ENCODE measurements at regions not wholly inside any gene's neighbourhood (a gene's known extent, or its start where the extent isn't known, plus 50 kb on each side); places are given as distances from the start of the nearest gene placed in this dataset.
A peak's percentile ranks its signal among the peaks of the same experiment; 100 is the strongest.

GRCh38 chr14:34062353-34062973, 111.6 kb upstream of the EGLN3 start:
- no peak overlapping the region for H3K27ac ChIP-seq
- no peak for TF ChIP-seq CTCF (conservative IDR thresholded peaks at IDR 0.05)

- H3K27ac ChIP-seq: peak overlapping the region; percentile 85
- TF ChIP-seq CTCF (conservative IDR thresholded peaks at IDR 0.05): no peak
Observed at GRCh38 chr14:34060651-34060999, 109.8 kb upstream of the EGLN3 start.

GRCh38 chr14:34059925-34060650, 109.2 kb upstream of the EGLN3 start:
- peak overlapping the region; percentile 85 for H3K27ac ChIP-seq
- TF ChIP-seq CTCF (conservative IDR thresholded peaks at IDR 0.05): peak; percentile 34

- H3K27ac ChIP-seq: peak overlapping the region; percentile 85
- TF ChIP-seq CTCF (conservative IDR thresholded peaks at IDR 0.05): no peak
Observed at GRCh38 chr14:34059037-34059924, 108.4 kb upstream of the EGLN3 start.

- H3K27ac ChIP-seq: no peak overlapping the region
- no peak for TF ChIP-seq CTCF (conservative IDR thresholded peaks at IDR 0.05)
Observed at GRCh38 chr14:34058510-34058909, 107.6 kb upstream of the EGLN3 start.

GRCh38 chr14:34056046-34056445, 105.2 kb upstream of the EGLN3 start:
- no peak overlapping the region for H3K27ac ChIP-seq
- no peak for TF ChIP-seq CTCF (conservative IDR thresholded peaks at IDR 0.05)

Measured in VCaP (cell line).